HFFc6 (cell line): ENCODE measurements at regions not wholly inside any gene's neighbourhood (a gene's known extent, or its start where the extent isn't known, plus 50 kb on each side); places are given as distances from the start of the nearest gene placed in this dataset.

Source experiments
- DNase-seq: peaks from one replicate; pipeline ENCODE4 v3.0.0-alpha.2; 2018
- H3K27ac Mint-ChIP-seq: 2 replicates; pipeline ENCODE4 v1.8.0; 2020; ENCODE audit warnings: mild to moderate bottlenecking, mixed read lengths
- H3K27me3 Mint-ChIP-seq: 2 replicates; pipeline ENCODE4 v1.8.0; 2021; ENCODE audit warnings: mild to moderate bottlenecking, moderate library complexity, mixed read lengths; ENCODE audit not compliant: insufficient read depth
- H3K36me3 Mint-ChIP-seq: 2 replicates; pipeline ENCODE4 v1.8.0; 2021; ENCODE audit warnings: low read depth, mixed read lengths
- H3K4me1 Mint-ChIP-seq: 2 replicates; pipeline ENCODE4 v1.8.0; 2020; ENCODE audit warnings: low read depth, mixed read lengths
- H3K4me3 Mint-ChIP-seq: 2 replicates; pipeline ENCODE4 v1.8.0; 2020; ENCODE audit warnings: mild to moderate bottlenecking, moderate library complexity, mixed read lengths
- H3K9me3 Mint-ChIP-seq: 2 replicates; pipeline ENCODE4 v1.8.0; 2020; ENCODE audit warnings: mild to moderate bottlenecking, mixed read lengths
- TF ChIP-seq, protein P1 (sequence below): fragments of 200-600 bp; sonication (generic); IDR thresholded peaks from 2 replicates; pipeline ENCODE4 v1.5.0; 2021; ENCODE audit warnings: antibody characterized with exemption, mild to moderate bottlenecking

DNA sequence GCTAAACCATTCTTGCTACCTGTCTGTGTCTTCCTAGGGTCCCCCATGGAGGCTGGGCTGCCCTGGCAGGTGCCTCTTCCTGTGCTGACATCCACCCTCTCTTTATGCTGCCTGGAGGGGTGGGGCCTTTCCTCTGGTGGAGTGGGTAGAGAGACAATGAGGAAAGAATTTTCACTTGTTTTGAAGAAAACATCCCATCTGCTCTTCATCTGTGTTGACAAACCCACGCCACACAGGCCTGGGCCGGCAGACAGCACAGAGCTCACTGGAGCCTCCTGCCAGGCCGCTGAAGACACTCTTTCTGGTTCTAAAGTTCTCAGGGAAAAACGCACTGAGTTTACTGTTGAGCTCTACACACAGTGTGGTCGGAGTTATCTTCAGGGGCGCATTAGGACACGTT is 328.2 kb downstream of the GLRX3 start:
- Mint-ChIP-seq H3K9me3 (peaks cover 70% of the 10 kb centered on the region), H3K27me3 (peaks cover 4% of the 10 kb centered on the region; the same call in 1 of the 2 replicates), H3K4me1 (no peaks in the 10 kb centered on the region), H3K27ac (no peak overlapping the region), H3K4me3 (no peak overlapping the region), H3K36me3 (peaks cover 13% of the 10 kb centered on the region)
- TF ChIP-seq, protein P1, sequence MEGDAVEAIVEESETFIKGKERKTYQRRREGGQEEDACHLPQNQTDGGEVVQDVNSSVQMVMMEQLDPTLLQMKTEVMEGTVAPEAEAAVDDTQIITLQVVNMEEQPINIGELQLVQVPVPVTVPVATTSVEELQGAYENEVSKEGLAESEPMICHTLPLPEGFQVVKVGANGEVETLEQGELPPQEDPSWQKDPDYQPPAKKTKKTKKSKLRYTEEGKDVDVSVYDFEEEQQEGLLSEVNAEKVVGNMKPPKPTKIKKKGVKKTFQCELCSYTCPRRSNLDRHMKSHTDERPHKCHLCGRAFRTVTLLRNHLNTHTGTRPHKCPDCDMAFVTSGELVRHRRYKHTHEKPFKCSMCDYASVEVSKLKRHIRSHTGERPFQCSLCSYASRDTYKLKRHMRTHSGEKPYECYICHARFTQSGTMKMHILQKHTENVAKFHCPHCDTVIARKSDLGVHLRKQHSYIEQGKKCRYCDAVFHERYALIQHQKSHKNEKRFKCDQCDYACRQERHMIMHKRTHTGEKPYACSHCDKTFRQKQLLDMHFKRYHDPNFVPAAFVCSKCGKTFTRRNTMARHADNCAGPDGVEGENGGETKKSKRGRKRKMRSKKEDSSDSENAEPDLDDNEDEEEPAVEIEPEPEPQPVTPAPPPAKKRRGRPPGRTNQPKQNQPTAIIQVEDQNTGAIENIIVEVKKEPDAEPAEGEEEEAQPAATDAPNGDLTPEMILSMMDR = no peak
- no peak for DNase-seq

DNA sequence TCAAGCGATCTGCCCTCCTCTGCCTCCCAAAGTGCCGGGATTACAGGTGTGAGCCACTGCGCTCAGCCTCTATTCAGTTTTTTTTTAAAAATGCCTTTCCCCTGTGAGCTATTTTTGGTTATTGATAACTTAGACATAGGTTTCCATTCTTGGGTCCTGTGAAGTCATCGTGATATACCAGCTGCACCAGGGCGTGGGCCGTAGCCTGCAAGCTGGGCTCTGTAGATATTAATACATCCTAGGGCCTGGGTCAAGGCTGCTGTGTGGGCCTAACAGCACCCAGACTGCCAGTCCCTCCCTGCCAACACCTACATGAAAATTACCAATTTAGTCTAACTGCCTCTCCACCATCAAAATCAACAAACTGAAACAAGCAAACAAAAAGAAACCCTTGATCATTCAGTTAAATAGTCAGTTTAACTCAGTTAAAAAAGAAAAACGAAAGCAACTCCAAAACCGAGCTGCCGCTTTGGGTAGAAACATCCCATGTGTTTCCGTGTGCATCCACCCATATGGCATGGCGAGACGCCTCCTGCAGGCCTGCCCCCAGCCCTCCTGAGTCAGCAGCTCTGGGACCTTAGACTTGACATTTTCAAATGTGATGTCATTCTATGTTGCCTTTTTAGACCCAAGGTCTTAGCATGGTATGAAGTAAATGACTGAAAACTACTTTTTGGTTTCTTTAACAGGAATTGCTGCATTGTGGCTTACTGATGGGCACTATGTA is 330.2 kb downstream of the GLRX3 start:
- TF ChIP-seq, protein P1 = no peak
- H3K4me3 Mint-ChIP-seq = no peak overlapping the region
- no peak overlapping the region for H3K27ac Mint-ChIP-seq
- peaks cover 22% of the 10 kb centered on the region for H3K36me3 Mint-ChIP-seq
- peaks cover 5% of the 10 kb centered on the region for H3K27me3 Mint-ChIP-seq
- DNase-seq = no peak
- H3K9me3 Mint-ChIP-seq = peaks cover 76% of the 10 kb centered on the region
- H3K4me1 Mint-ChIP-seq = no peaks in the 10 kb centered on the region

DNA sequence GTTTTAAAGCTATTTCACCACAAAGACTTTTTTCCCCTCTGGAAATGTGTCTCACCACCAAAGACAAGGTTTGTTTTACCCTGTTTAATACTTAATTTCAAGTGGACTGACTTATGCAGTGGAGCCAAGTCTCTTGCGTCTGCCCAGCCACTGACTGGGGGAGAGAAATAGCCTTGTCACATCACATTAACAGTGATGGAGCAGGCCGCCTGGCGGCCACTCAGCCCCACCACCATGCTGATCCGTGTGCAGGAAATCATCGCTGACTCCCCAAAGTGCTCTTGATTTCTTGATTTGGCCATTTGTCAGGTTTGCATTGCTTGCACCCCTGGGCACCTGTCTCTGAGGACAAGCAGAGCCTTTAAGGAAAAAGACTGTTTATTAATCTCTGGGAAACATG is 334.1 kb downstream of the GLRX3 start:
- no peak overlapping the region for H3K4me3 Mint-ChIP-seq
- H3K4me1 Mint-ChIP-seq = no peaks in the 10 kb centered on the region
- DNase-seq = no peak
- H3K27me3 Mint-ChIP-seq = peaks cover 5% of the 10 kb centered on the region
- TF ChIP-seq, protein P1 = no peak
- H3K9me3 Mint-ChIP-seq = peaks cover 90% of the 10 kb centered on the region
- H3K27ac Mint-ChIP-seq = no peak overlapping the region
- H3K36me3 Mint-ChIP-seq = peaks cover 18% of the 10 kb centered on the region

DNA sequence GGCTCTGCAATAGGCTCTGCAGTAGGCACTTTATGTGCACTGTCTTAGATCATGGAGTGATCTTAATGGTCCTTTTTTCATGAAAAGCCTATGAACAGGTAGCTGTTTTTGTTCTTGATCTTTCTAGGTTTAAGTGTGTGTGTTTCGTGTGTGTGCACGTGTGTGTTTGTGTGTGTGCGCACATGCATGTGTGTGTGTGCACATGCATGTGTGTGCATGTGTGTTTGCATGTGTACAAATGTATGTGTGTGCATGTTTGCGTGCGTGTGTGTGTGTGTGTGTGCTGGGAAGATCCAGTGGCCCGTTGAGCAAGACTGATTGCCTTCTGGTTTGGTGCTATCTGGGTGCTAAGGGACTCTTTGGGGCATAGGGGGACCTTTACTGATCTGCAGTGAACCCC is 334.8 kb downstream of the GLRX3 start:
- Mint-ChIP-seq H3K9me3 (peaks cover 90% of the 10 kb centered on the region), H3K27me3 (peaks cover 5% of the 10 kb centered on the region), H3K4me3 (no peak overlapping the region), H3K4me1 (no peaks in the 10 kb centered on the region), H3K27ac (no peak overlapping the region), H3K36me3 (peaks cover 18% of the 10 kb centered on the region)
- no peak for DNase-seq
- TF ChIP-seq, protein P1 = no peak

DNA sequence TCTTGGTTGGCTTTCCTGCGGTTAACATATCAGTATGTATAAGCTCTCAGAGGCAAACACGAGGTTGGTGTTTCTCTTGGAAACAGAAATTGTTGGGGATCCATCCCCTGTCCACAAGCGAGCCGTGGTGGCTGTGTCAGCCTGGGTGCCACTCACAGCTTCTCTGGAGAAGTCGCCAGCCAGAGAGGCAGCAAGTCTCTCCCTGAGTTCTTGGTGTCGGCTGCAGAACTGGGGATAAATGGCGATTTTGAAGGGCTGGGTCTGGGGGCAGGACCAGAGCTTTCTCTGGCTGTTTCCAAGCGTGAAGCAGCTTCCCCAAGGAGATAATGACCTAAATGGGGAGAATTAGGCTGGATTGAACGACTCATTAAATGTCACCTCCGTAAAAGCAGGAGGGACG is 335.3 kb downstream of the GLRX3 start:
- TF ChIP-seq, protein P1 = no peak
- Mint-ChIP-seq H3K4me3 (no peak overlapping the region), H3K27me3 (peaks cover 5% of the 10 kb centered on the region), H3K36me3 (peaks cover 18% of the 10 kb centered on the region), H3K4me1 (no peaks in the 10 kb centered on the region), H3K27ac (no peak overlapping the region), H3K9me3 (peaks cover 90% of the 10 kb centered on the region)
- no peak for DNase-seq
